Endothelial cell of umbilical vein (primary cell): ENCODE measurements at regions not wholly inside any gene's neighbourhood (a gene's known extent, or its start where the extent isn't known, plus 50 kb on each side); places are given as distances from the start of the nearest gene placed in this dataset.

ENCODE experiments used
- BruUV-seq: library from RNA; stranded (reverse); fragments of 400-500 nt; replicated peaks from 2 replicates; lab custom pipeline; 2021; lab: Mats Ljungman, UMichigan
- CTCF ChIA-PET: fragments of 300-600, 350-600 bp; sonication (Branson Sonifier 250); formaldehyde crosslinking; loops from one replicate; lab custom pipeline; 2021; ENCODE audit warnings: antibody characterized with exemption, inconsistent platforms; lab: Charles Lee
- POLR2A ChIA-PET: fragments of 300-600, 350-600 bp; sonication (Branson Sonifier 250); formaldehyde crosslinking; loops from one replicate; lab custom pipeline; 2021; ENCODE audit warnings: antibody characterized with exemption, inconsistent platforms; lab: Charles Lee
- DNase-seq: peaks from one replicate; pipeline ENCODE4 v3.0.0-alpha.2; 2011; ENCODE audit warnings: low read depth, low spot score
- FAIRE-seq: peaks from 2 replicates; lab custom pipeline; 2011; peaks lifted over from hg19 to GRCh38; lab: Jason Lieb, UNC
- H2AFZ ChIP-seq: 2 replicates; pipeline ENCODE4 v1.6.0; 2012; ENCODE audit warnings: low read depth, low read length, control low read depth, inconsistent platforms
- H3K27ac ChIP-seq: 2 replicates; pipeline ENCODE4 v1.5.1; 2011; ENCODE audit warnings: low read depth, mild to moderate bottlenecking, control low read depth, low read length, moderate library complexity; ENCODE audit not compliant: insufficient read depth
- H3K27me3 ChIP-seq, 2 experiments: 2 replicates each; pipeline versions ENCODE4 v1.6.0 to v1.6.1; 2011; ENCODE audit warnings: low read length in 2 of 2, mixed read lengths in 1 of 2; ENCODE audit not compliant: control insufficient read depth in 2 of 2, insufficient read depth in 2 of 2
- H3K36me3 ChIP-seq, 2 experiments: 2 replicates in 1 of 2; 3 replicates in 1 of 2; pipeline ENCODE4 v1.5.1; 2011; ENCODE audit warnings: low read length in 2 of 2, mild to moderate bottlenecking in 1 of 2, moderate library complexity in 1 of 2; ENCODE audit not compliant: control insufficient read depth in 2 of 2, insufficient read depth in 2 of 2; ENCODE audit errors: extremely low read depth in 1 of 2
- H3K4me1 ChIP-seq: 3 replicates; pipeline ENCODE4 v1.5.1; 2011; ENCODE audit warnings: mild to moderate bottlenecking, low read length; ENCODE audit not compliant: control insufficient read depth, insufficient read depth; ENCODE audit errors: extremely low read depth
- H3K4me2 ChIP-seq: 2 replicates; pipeline ENCODE4 v1.6.1; 2011; ENCODE audit warnings: low read length, control low read depth, mixed read lengths; ENCODE audit not compliant: insufficient read depth
- H3K4me3 ChIP-seq, 3 experiments: fragments of 200-600 bp in 1 of 3; sonication (generic), shearing (Covaris generic) in 1 of 3; replicated peaks in 1 of 3; 2 replicates each; pipeline ENCODE4 v1.5.1; 2011 to 2016; ENCODE audit warnings: control low read depth in 3 of 3, low read length in 3 of 3, mild to moderate bottlenecking in 2 of 3, inconsistent platforms in 1 of 3, low read depth in 1 of 3, moderate library complexity in 1 of 3; ENCODE audit not compliant: insufficient read depth in 1 of 3
- H3K79me2 ChIP-seq: 2 replicates; pipeline ENCODE4 v1.6.0; 2012; ENCODE audit warnings: low read length, inconsistent platforms; ENCODE audit not compliant: control insufficient read depth, insufficient read depth
- H3K9ac ChIP-seq: replicated peaks from 2 replicates; pipeline ENCODE3; 2011; ENCODE audit warnings: low read length, control low read depth; ENCODE audit not compliant: insufficient read depth; ENCODE audit errors: extremely low read depth
- H3K9me1 ChIP-seq: replicated peaks from 3 replicates; pipeline ENCODE4 v1.6.0; 2011; ENCODE audit warnings: mild to moderate bottlenecking, low read length; ENCODE audit not compliant: control insufficient read depth, insufficient read depth; ENCODE audit errors: extremely low read depth
- H3K9me3 ChIP-seq: replicated peaks from 2 replicates; pipeline ENCODE4 v1.5.1; 2012; ENCODE audit warnings: low read length, inconsistent platforms; ENCODE audit not compliant: control insufficient read depth, insufficient read depth
- H4K20me1 ChIP-seq: replicated peaks from 2 replicates; pipeline ENCODE3; 2011; ENCODE audit warnings: mild to moderate bottlenecking, low read length; ENCODE audit not compliant: control insufficient read depth, insufficient read depth; ENCODE audit errors: extremely low read depth
- EZH2 ChIP-seq: IDR thresholded peaks from 2 replicates; pipeline ENCODE4 v1.6.1; 2012; ENCODE audit warnings: borderline replicate concordance, low read depth, mild to moderate bottlenecking, moderate library complexity, low read length, inconsistent platforms; ENCODE audit not compliant: severe bottlenecking
- FOS ChIP-seq: IDR thresholded peaks from 2 replicates; pipeline ENCODE4 v1.6.1; 2011; ENCODE audit warnings: mild to moderate bottlenecking, low read length, moderate library complexity, borderline replicate concordance; ENCODE audit not compliant: insufficient read depth
- GATA2 ChIP-seq: IDR thresholded peaks from 2 replicates; pipeline ENCODE4 v1.7.0; 2011; ENCODE audit warnings: low read depth, mild to moderate bottlenecking, moderate library complexity, mixed read lengths, low read length; ENCODE audit not compliant: insufficient read length, insufficient read depth
- JUN ChIP-seq: IDR thresholded peaks from 2 replicates; pipeline ENCODE4 v1.6.1; 2011; ENCODE audit warnings: borderline replicate concordance, low read depth; ENCODE audit not compliant: insufficient read length, insufficient read depth
- MYC ChIP-seq: IDR thresholded peaks from one replicate; pipeline ENCODE4 v1.6.1; 2011; ENCODE audit warnings: mild to moderate bottlenecking, low read depth, low read length
- POLR2A ChIP-seq: IDR thresholded peaks from 2 replicates; pipeline ENCODE4 v1.6.1; 2012; ENCODE audit warnings: low read depth, mild to moderate bottlenecking, control low read depth, low read length
- POLR2AphosphoS5 ChIP-seq: IDR thresholded peaks from 2 replicates; pipeline ENCODE4 v1.6.1; 2012; ENCODE audit warnings: low read depth, mild to moderate bottlenecking, control low read depth, low read length, moderate library complexity; ENCODE audit not compliant: insufficient read depth
- dilution Hi-C: fragments of 300-500 bp; cut with MboI; formaldehyde crosslinking; loops from one replicate; pipeline ENCODE4 v1.15.0; 2019; ENCODE audit warnings: low sequenced_read_pairs; ENCODE audit not compliant: extremely low pct_ligation_motif_present
- intact Hi-C: fragments of 100-400 bp; cut with micrococcal nuclease; formaldehyde crosslinking; loops from one replicate; pipeline ENCODE4 v1.10.0; 2022
- TF ChIP-seq, protein P1 (sequence below): IDR thresholded peaks from 2 replicates; pipeline ENCODE4 v1.6.1; 2011; ENCODE audit not compliant: insufficient read depth, insufficient read length
- TF ChIP-seq, protein P2 (sequence below), 2 donors: IDR thresholded peaks; 1 replicate in 1 of 2; 2 replicates in 1 of 2; pipeline ENCODE4 v1.5.1; 2011; ENCODE audit warnings: low read length in 2 of 2, mild to moderate bottlenecking in 2 of 2, moderate library complexity in 2 of 2, control low read depth in 1 of 2, inconsistent platforms in 1 of 2, low read depth in 1 of 2; ENCODE audit not compliant: insufficient read depth in 1 of 2; ENCODE audit errors: extremely low read depth in 1 of 2

DNA sequence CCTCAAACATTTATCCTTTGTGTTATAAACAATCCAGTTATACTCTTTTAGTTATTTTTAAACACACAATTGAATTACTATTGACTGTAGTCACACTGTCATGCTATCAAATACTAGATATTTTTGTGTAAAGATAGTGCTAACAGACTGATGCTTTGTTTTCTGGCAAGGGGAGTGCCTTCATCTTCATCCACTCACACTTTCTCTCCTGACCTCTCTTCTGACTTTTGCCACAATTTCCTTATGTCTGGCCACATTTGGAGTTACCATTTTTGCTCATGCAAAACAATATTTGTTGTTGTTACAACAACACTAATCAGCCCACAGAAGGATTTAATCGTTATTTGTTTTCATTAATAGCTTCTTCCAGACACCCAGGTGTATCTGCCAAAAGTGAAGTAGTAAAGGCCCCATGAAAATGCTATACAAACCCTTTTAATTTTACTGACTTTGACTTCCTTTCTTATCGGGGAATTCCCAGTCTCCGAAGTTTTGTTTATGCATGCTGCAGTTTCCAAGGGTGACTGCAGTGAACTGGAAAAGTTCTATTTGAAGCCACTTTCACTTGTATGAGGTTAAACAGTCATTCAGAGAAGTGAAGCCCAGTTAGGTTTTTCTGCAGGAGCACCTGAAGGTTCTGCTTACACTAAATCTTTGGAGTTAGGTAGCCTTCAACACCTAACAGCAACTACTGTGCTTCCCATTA lies 66.1 kb upstream of the FRY start:
- Histone ChIP-seq H3K9ac (no peak overlapping the region), H4K20me1 (no peaks in the 10 kb centered on the region), H3K4me1 (no peaks in the 10 kb centered on the region), H3K36me3 (no peaks in the 10 kb centered on the region), H3K79me2 (no peaks in the 10 kb centered on the region), H3K9me3 (no peaks in the 10 kb centered on the region), H3K27me3 (peaks cover 0 to 2% of the 10 kb centered on the region in 2 experiments), H2AFZ (no peak overlapping the region), H3K9me1 (no peaks in the 10 kb centered on the region), H3K27ac (no peak overlapping the region), H3K4me2 (no peak overlapping the region), H3K4me3 (no peak overlapping the region)
- TF ChIP-seq JUN (no peak), MYC (no peak), GATA2 (no peak), FOS (no peak), POLR2AphosphoS5 (no peak), POLR2A (no peak), EZH2 (no peak)
- TF ChIP-seq, protein P1, sequence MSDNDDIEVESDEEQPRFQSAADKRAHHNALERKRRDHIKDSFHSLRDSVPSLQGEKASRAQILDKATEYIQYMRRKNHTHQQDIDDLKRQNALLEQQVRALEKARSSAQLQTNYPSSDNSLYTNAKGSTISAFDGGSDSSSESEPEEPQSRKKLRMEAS: no peak
- TF ChIP-seq, protein P2, sequence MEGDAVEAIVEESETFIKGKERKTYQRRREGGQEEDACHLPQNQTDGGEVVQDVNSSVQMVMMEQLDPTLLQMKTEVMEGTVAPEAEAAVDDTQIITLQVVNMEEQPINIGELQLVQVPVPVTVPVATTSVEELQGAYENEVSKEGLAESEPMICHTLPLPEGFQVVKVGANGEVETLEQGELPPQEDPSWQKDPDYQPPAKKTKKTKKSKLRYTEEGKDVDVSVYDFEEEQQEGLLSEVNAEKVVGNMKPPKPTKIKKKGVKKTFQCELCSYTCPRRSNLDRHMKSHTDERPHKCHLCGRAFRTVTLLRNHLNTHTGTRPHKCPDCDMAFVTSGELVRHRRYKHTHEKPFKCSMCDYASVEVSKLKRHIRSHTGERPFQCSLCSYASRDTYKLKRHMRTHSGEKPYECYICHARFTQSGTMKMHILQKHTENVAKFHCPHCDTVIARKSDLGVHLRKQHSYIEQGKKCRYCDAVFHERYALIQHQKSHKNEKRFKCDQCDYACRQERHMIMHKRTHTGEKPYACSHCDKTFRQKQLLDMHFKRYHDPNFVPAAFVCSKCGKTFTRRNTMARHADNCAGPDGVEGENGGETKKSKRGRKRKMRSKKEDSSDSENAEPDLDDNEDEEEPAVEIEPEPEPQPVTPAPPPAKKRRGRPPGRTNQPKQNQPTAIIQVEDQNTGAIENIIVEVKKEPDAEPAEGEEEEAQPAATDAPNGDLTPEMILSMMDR (IDR thresholded peaks at IDR 0.05; ENCODE audit: extremely low read depth in 1 of 2, insufficient read depth in 1 of 2, low read depth in 1 of 2, low read length in 2 of 2): no peak
- ChIA-PET CTCF (interaction anchor here (1.6 kb wide), 1 partner anchor 12 kb away, joined by 4 read pairs; no protein-coding TSS in a partner anchor), POLR2A (no interaction called here)
- peak; percentile 54 for DNase-seq
- FAIRE-seq: peak; percentile 40
- intact Hi-C loops: no loop called here
- dilution Hi-C loops: no loop called here
- no TSS peak for BruUV-seq
